C4-2B (cell line): ENCODE measurements at regions not wholly inside any gene's neighbourhood (a gene's known extent, or its start where the extent isn't known, plus 50 kb on each side); places are given as distances from the start of the nearest gene placed in this dataset.

Experiments
- H3K27ac ChIP-seq: fragments of 450-650 bp; 2 replicates; pipeline ENCODE4 v1.5.1; 2017
- ZFX ChIP-seq: fragments of 450-650 bp; IDR thresholded peaks from 2 replicates; pipeline ENCODE4 v1.6.1; 2017
- TF ChIP-seq, protein P1 (sequence below): fragments of 450-650 bp; conservative IDR thresholded peaks from 2 replicates; pipeline ENCODE4 v1.5.1; 2017; ENCODE audit warnings: mild to moderate bottlenecking

DNA sequence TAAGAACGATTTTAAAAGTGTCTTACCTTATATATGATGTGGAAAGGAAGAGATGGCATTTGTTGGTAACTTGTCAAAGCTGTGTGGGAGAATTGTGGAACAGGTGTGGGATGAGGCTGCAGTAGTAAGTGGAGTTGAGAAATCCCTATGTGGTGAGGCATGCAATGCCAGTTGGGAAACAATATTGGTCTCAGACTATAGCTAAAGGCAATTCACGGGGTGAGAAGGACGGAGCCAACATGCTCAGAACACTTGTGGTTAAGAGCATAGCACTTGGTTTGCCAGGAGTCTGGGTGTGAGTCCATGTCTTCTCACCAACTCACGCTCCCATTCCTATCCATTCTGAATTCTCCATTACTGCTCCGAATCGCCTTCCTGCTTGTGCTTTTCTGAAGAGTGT, 615.6 kb upstream of the ADAMTS9 start:
- TF ChIP-seq ZFX: no peak
- TF ChIP-seq, protein P1, sequence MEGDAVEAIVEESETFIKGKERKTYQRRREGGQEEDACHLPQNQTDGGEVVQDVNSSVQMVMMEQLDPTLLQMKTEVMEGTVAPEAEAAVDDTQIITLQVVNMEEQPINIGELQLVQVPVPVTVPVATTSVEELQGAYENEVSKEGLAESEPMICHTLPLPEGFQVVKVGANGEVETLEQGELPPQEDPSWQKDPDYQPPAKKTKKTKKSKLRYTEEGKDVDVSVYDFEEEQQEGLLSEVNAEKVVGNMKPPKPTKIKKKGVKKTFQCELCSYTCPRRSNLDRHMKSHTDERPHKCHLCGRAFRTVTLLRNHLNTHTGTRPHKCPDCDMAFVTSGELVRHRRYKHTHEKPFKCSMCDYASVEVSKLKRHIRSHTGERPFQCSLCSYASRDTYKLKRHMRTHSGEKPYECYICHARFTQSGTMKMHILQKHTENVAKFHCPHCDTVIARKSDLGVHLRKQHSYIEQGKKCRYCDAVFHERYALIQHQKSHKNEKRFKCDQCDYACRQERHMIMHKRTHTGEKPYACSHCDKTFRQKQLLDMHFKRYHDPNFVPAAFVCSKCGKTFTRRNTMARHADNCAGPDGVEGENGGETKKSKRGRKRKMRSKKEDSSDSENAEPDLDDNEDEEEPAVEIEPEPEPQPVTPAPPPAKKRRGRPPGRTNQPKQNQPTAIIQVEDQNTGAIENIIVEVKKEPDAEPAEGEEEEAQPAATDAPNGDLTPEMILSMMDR: no peak
- H3K27ac ChIP-seq: no peak overlapping the region

DNA sequence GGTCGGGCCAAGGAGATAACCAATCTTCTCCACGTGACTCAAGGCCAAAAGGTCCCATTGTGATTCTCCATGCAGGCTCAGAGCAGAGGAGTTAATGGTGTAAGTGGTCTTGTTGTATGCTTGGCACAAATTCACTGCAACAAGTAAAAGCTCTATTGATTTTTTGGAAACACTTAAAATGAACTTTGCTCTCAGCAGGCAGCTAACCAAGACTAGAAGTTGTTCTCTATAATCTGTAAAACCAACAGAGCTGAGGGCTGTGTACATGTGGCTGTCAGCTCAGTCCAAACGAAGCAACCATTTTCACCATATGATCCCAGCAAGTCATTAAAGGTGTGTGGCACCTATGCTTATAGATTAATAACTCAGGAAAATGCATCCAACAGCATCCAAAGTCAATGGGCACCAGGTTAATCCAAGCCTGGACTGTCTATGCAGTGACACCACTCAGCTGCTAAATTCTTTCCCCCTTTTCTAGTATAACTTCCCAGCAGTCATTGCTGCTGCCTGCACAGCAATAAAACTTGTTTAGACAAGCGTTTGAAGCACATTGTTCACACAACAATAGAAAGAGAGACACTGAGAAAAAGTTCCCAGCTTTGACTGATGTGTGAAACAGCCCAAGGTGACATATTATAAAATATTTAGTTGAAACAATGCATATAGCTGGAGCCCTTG, 603.8 kb upstream of the ADAMTS9 start:
- H3K27ac ChIP-seq: no peak overlapping the region
- TF ChIP-seq, protein P1: no peak
- TF ChIP-seq ZFX: no peak

DNA sequence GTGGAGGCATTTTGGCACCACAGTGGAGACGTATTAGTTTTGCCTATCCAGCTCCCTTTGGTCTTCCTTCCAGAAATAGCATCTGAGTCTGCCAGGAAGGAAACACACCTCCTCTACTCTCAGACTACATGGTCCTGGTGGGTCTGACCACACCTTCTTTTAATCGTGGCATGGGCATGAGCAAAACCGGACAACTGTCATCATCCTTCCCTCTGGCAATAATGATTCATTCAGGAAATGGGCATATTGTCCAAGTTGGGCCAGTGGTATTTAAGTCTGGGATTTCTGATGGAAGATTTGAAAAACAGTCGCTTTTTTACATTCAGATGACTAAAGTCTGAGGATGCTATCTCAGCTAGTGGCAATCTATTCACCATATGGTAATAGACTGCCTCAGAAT, 601.0 kb upstream of the ADAMTS9 start:
- TF ChIP-seq ZFX: no peak
- TF ChIP-seq, protein P1: no peak
- H3K27ac ChIP-seq: no peak overlapping the region

DNA sequence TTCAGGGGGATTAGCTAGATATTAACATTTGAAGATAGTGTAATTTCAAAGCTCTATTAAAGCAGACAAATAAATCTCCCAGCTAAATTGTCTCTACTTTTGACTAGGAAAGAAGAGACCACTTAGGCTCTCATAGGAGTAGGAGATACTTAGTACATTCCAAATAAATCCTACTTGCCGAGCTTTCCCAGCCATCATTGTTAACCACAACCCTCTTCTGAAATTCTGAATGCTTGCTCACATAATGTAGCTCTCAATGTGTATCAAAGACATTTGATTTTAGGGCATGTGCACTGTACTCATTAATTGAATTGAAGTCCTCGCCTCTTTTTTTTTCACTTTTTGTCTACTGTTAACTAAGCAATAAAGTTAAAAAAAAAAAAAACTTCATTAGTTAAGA, 598.2 kb upstream of the ADAMTS9 start:
- H3K27ac ChIP-seq: no peak overlapping the region
- TF ChIP-seq, protein P1: no peak
- no peak for TF ChIP-seq ZFX

DNA sequence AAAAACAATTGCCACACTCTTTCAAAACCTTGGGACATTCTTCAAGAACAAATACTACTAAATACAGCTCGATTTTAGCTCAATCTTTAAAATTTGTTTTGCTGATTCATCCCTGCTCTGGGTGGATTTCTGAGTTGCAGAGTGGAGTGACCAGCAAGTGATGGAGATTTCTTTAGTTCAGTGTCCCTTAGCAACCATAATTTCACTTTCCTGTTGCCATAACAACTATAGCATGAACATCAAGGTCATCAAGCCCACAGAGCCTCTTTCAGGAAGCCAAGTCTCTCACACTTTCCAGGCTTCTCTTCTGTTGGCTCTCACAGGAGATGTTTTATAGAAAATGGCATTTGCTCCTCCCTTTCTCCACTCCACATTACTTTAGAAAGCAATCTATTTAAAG, 597.2 kb upstream of the ADAMTS9 start:
- TF ChIP-seq ZFX: no peak
- TF ChIP-seq, protein P1: no peak
- H3K27ac ChIP-seq: no peak overlapping the region

DNA sequence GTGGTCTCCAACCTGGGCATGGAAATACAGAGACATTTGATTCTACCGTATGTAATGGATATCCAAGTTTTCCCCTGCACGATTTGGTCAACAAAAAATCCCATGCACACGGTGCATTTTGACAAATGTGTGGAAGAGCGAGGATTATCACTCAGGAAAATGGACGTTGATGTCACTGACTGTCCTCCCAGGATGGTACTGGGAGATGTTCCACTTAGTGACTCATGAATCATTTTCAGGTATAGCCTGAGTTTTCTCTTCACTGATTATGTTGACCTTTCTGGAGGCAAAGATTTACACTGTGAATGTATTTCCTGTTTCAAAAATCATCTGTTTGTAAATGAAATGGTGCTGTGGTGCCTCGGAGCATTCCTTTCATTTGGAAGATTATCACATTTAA, 596.7 kb upstream of the ADAMTS9 start:
- TF ChIP-seq, protein P1: no peak
- no peak for TF ChIP-seq ZFX
- H3K27ac ChIP-seq: no peak overlapping the region

DNA sequence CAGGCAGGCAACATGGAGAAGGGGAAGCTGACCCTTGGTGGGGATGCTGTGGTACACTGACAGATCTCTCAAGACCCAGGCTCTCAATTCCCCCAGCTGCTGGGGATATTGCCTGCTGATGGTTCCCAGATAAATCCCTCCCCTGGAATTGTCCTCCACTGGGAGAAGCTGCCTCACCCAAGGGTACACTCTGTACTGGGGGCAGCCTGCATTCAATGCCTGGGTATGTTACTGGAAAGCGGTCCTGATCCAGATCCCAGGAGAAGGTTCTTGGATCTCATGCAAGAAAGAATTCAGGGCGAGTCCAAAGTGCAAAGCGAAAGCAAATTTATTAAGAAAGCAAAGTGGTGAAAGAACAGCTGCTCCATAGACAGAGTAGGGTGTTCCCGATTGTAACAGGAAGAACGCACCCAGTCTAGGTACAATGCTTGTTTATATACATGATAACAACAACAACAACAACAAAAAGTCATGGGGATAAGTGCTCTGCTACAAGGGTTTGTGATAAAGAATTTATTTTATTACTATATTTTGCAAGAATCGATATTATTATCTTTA, 591.5 kb upstream of the ADAMTS9 start:
- H3K27ac ChIP-seq: no peak overlapping the region
- no peak for TF ChIP-seq ZFX
- TF ChIP-seq, protein P1: no peak
